ENCODE measurements at regions not wholly inside any gene's neighbourhood (a gene's known extent, or its start where the extent isn't known, plus 50 kb on each side); places are given as distances from the start of the nearest gene placed in this dataset.

GRCh38 chr5:106174903-106175302, 1495.8 kb downstream of the EFNA5 start:
- no peak overlapping the region for H3K4me3 ChIP-seq
- DNase-seq, result no peak
- no peaks in the 10 kb centered on the region for H3K36me3 ChIP-seq
- peaks cover 7% of the 10 kb centered on the region for H3K9me3 ChIP-seq (replicated peaks)
- no peaks in the 10 kb centered on the region for H3K27me3 ChIP-seq
- H3K27ac ChIP-seq, result no peak overlapping the region
- no peaks in the 10 kb centered on the region for H3K4me1 ChIP-seq

DNA sequence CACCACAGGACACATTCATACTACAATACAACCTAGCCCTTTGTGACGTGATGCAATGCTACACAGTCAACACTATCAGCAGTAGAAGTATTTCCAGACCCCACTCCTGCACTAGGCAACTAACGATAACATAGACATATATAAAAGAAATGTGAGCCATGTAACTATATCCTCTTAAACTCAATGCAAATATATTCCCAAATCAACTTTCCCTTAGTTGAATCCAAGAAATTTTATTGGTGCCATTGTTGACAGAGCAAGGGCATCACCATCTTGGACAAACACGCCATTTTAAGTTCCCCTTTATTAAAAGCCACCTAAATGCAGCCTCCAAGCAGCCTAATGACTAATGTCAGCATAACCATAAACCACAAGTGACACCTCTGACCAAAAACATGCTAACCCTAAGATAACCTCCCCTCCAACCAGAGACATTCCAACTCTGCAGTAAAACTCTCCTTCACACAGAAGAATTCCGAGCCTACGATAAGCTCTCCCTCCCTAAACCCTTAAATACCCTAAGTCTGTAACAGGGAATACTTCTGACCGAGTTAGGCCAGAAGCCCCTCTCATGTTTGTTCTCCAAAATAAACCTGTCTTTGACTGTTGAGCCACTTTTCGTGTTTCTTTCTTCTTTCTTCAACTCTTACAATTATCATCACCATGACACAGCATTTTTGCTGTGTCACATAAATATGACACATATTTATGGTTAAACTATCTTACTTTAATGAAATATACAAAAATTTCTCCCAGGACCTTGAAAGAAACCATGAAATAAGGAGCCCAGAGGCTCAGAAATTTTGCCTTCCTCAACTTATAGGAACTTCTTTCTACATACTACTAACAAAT, 1497.8 kb downstream of the EFNA5 start:
- Histone ChIP-seq H3K36me3 (no peaks in the 10 kb centered on the region), H3K9me3 (replicated peaks) (peaks cover 6% of the 10 kb centered on the region), H3K27ac (no peak overlapping the region), H3K27me3 (no peaks in the 10 kb centered on the region), H3K4me3 (no peak overlapping the region), H3K4me1 (no peaks in the 10 kb centered on the region)
- no peak for DNase-seq

- no peaks in the 10 kb centered on the region for H3K36me3 ChIP-seq
- DNase-seq, result no peak
- no peaks in the 10 kb centered on the region for H3K27me3 ChIP-seq
These were observed 1499.0 kb downstream of the EFNA5 start for GRCh38 chr5:106171708-106172107.

GRCh38 chr5:106171132-106171531, 1499.6 kb downstream of the EFNA5 start:
- Histone ChIP-seq H3K4me3 (no peak overlapping the region), H3K9me3 (replicated peaks) (peaks cover 6% of the 10 kb centered on the region), H3K36me3 (no peaks in the 10 kb centered on the region), H3K27me3 (no peaks in the 10 kb centered on the region), H3K27ac (no peak overlapping the region), H3K4me1 (no peaks in the 10 kb centered on the region)
- DNase-seq, result no peak

More at GRCh38 chr5:106171708-106172107, 1499.0 kb downstream of the EFNA5 start:
- Histone ChIP-seq H3K27ac (no peak overlapping the region), H3K4me1 (no peaks in the 10 kb centered on the region), H3K4me3 (no peak overlapping the region), H3K9me3 (replicated peaks) (peaks cover 6% of the 10 kb centered on the region)

DNA sequence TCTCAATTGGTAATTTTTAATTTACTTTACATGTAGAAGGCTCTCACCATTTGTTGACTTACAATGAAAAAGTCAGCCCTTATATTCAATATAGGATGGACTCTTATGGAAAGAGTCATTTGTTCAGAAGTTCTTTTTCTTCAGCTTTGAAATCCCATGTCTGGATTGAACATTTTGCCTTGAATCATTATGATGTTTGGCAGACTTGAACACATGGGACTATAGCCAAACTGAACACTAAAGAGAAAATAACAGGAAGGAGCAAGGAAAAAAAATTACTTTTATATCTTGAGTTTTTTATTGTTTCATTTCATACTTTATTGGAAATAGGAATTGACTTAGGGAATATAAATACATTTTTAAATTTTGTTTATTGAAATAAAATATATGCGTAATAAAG, 1503.0 kb downstream of the EFNA5 start:
- DNase-seq, result no peak
- H3K4me3 ChIP-seq, result no peak overlapping the region
- H3K9me3 ChIP-seq (replicated peaks), result no peaks in the 10 kb centered on the region; the same call in 1 of the 2 replicates
- no peak overlapping the region for H3K27ac ChIP-seq
- H3K27me3 ChIP-seq, result no peaks in the 10 kb centered on the region
- no peaks in the 10 kb centered on the region for H3K4me1 ChIP-seq
- H3K36me3 ChIP-seq, result no peaks in the 10 kb centered on the region

DNA sequence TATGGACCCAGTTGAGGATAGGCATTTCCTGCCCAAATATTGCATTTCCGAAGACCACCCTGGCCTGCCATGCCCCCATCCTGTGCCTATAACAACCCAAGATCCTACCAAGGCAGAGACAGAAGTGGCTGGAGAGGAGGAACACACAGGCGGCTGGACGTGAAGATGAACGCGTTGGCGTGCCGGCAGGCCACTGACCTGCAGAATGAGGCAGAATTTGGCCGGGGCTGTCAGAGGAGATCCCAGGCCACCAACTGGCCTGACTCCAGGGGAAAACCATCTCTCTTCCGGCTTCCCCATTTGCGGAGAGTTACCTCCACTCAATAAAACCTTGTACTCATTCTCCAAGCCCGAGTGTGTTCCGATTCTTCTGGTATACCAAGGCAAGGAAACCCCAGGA, 1507.5 kb downstream of the EFNA5 start:
- no peaks in the 10 kb centered on the region for H3K27me3 ChIP-seq
- H3K4me1 ChIP-seq, result no peaks in the 10 kb centered on the region
- H3K4me3 ChIP-seq, result no peak overlapping the region
- DNase-seq, result no peak
- H3K27ac ChIP-seq, result no peak overlapping the region
- no peaks in the 10 kb centered on the region for H3K9me3 ChIP-seq (replicated peaks)
- no peaks in the 10 kb centered on the region for H3K36me3 ChIP-seq

DNA sequence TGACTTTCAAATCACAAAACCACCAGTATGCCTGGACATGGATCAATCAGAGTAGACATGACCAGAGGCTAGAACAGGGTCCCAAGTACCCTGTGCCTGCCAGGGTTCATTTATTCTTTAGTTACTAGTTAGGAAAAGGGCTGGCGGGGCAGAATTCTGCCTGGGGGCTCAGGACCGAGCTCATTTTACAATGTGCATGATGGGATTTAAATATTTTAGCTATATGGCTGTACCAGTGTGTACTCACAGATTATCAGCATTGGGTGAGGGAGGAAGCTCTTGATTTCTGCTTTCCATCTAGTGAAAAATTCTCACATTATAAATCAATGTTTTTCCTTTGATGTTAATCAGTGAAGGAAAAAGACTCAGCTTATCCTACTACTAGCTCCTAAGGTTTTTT, 1511.1 kb downstream of the EFNA5 start:
- peak in 1 of 2 experiments; percentile 37 for DNase-seq
- no peaks in the 10 kb centered on the region for H3K4me1 ChIP-seq

DNA sequence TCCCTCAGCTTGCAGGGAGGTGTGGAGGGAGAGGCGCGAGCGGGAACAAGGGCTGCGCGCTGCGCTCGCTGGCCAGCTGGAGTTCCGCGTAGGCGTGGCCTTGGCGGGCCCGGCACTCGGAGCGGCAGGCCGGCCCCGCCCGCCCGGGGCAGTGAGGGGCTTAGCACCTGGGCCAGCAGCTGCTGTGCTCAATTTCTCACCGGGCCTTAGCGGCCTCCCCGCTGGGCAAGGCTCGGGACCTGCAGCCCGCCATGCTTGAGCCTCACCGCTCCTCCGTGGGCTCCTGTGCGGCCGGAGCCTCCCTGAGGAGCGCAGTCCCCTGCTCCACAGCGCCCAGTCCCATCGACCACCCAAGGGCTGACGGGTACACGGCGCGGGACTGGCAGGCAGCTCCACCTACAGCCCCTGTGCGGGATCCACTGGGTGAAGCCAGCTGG, 1516.4 kb downstream of the EFNA5 start:
- Histone ChIP-seq H3K36me3 (no peaks in the 10 kb centered on the region), H3K4me3 (no peak overlapping the region), H3K27me3 (no peaks in the 10 kb centered on the region), H3K27ac (no peak overlapping the region), H3K9me3 (replicated peaks) (no peaks in the 10 kb centered on the region), H3K4me1 (no peaks in the 10 kb centered on the region)
- no peak for DNase-seq

More for the DNA sequence above, 1511.1 kb downstream of the EFNA5 start:
- no peak overlapping the region for H3K27ac ChIP-seq
- H3K9me3 ChIP-seq (replicated peaks), result no peaks in the 10 kb centered on the region
- no peak overlapping the region for H3K4me3 ChIP-seq
- H3K36me3 ChIP-seq, result no peaks in the 10 kb centered on the region
- no peaks in the 10 kb centered on the region for H3K27me3 ChIP-seq

DNA sequence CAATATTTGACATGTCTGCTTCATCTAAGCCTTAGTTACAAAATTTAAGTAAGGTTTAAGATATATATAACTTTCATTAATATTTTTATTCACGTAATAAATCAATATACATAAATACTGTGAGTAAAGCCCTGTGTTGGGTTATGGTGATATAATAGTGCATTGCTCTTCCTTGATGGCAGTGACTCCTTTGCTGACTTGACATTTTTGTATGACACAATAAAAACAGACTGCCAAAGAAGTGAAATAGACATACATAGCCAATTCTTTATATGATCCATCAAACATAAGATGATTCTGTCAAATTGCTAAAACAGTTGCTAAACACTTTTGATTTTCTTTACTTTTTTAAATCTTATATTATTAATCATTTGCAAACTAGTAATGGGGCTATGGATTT, 1518.2 kb downstream of the EFNA5 start:
- DNase-seq, result no peak
- Histone ChIP-seq H3K4me3 (no peak overlapping the region), H3K36me3 (no peaks in the 10 kb centered on the region), H3K27me3 (no peaks in the 10 kb centered on the region), H3K27ac (no peak overlapping the region), H3K9me3 (replicated peaks) (no peaks in the 10 kb centered on the region), H3K4me1 (no peaks in the 10 kb centered on the region)

- no peaks in the 10 kb centered on the region for H3K4me1 ChIP-seq
These were observed 1528.6 kb downstream of the EFNA5 start for GRCh38 chr5:106142116-106142515.

DNA sequence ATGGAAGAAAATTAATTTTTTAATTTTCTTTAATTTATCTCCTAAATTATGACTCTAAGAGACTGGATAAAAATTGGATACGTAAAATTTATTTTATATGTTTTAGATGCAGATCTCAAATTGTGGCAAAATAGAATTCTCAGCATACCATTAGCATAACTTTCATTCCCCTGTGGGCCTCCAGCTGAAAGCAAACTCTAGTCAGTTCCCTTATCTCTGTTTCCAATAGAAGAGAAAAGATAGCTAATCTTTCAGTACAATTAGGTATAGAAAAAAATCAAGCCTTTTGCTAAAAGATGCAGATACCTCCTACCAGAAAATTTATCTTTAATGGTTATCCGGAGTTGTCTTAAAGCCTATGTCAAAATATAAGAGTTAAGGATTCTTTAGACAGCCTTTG, 1530.6 kb downstream of the EFNA5 start:
- Histone ChIP-seq H3K27ac (no peak overlapping the region), H3K4me1 (no peaks in the 10 kb centered on the region), H3K27me3 (no peaks in the 10 kb centered on the region), H3K36me3 (no peaks in the 10 kb centered on the region), H3K9me3 (replicated peaks) (no peaks in the 10 kb centered on the region), H3K4me3 (no peak overlapping the region)
- DNase-seq, result no peak

More at GRCh38 chr5:106142116-106142515, 1528.6 kb downstream of the EFNA5 start:
- Histone ChIP-seq H3K4me3 (no peak overlapping the region), H3K36me3 (no peaks in the 10 kb centered on the region), H3K9me3 (replicated peaks) (no peaks in the 10 kb centered on the region), H3K27me3 (no peaks in the 10 kb centered on the region), H3K27ac (no peak overlapping the region)
- no peak for DNase-seq

GRCh38 chr5:106136061-106136460, 1534.7 kb downstream of the EFNA5 start:
- Histone ChIP-seq H3K27me3 (no peaks in the 10 kb centered on the region), H3K4me3 (no peak overlapping the region), H3K4me1 (no peaks in the 10 kb centered on the region), H3K9me3 (replicated peaks) (no peaks in the 10 kb centered on the region), H3K36me3 (no peaks in the 10 kb centered on the region), H3K27ac (no peak overlapping the region)
- no peak for DNase-seq

DNA sequence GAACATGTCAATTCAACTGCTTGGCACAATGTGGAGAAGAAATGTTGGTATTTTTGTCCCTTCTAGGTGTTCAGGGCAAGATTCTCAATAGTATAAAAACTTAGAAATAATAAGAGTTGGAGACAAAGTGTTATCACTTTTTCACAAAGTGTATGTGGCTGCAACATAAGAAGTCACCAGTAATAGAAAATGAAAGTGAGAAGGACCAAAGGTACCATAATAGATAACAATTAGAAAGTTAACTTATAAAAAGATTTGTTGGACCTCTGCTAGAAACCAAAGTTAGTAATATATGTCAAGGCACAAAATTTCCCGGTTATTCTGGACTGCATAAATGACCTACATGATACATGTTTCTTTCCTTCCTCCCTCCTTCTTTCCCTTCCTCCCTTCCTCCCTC, 1535.3 kb downstream of the EFNA5 start:
- no peak for DNase-seq
- Histone ChIP-seq H3K9me3 (replicated peaks) (no peaks in the 10 kb centered on the region), H3K27me3 (no peaks in the 10 kb centered on the region), H3K4me1 (no peaks in the 10 kb centered on the region), H3K36me3 (no peaks in the 10 kb centered on the region), H3K4me3 (no peak overlapping the region), H3K27ac (no peak overlapping the region)

DNA sequence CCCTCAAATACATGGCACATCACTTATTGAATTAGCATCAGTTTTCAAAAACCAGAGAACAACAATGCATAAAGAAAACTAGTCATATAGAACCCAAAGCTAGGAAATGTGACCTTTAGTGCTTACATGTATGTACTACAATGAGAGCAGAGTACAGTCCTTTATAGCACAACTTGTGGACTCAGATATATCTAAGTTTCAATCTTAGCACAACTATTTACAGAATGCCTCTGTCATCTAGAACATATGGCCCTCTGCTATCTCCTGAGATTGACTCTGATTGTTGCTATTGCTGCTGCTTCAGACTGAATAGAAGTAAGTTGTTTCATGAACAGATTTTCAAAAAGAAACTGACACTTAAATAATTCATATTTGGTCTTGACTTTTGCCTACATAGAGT, 1536.2 kb downstream of the EFNA5 start:
- H3K36me3 ChIP-seq, result no peaks in the 10 kb centered on the region

DNA sequence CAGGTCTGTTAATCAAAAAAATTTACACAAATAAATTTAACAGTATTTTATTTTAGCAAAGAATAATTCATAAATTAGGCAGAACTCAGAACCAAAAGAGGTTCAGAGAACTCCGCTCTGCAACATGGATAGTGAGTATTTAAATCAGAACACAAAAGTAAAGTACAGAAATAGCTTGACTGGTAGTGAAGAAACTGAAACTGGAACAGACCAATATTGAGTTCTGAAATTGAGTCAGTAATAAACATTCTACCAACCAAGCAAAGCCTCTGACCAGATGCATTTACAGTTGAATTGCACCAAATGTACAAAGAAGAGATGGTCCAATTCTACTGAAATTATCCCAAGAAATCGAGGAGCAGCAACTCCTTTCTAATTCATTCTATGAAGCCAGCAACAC, 1542.8 kb downstream of the EFNA5 start:
- H3K36me3 ChIP-seq, result no peaks in the 10 kb centered on the region; the same call in 1 of the 2 replicates
- H3K9me3 ChIP-seq (replicated peaks), result no peaks in the 10 kb centered on the region
- no peaks in the 10 kb centered on the region for H3K27me3 ChIP-seq
- H3K4me1 ChIP-seq, result no peaks in the 10 kb centered on the region
- DNase-seq, result no peak
- no peak overlapping the region for H3K4me3 ChIP-seq
- no peak overlapping the region for H3K27ac ChIP-seq

More for the DNA sequence above, 1536.2 kb downstream of the EFNA5 start:
- DNase-seq, result no peak
- Histone ChIP-seq H3K4me3 (no peak overlapping the region), H3K27ac (no peak overlapping the region), H3K27me3 (no peaks in the 10 kb centered on the region), H3K9me3 (replicated peaks) (no peaks in the 10 kb centered on the region), H3K4me1 (no peaks in the 10 kb centered on the region)

DNA sequence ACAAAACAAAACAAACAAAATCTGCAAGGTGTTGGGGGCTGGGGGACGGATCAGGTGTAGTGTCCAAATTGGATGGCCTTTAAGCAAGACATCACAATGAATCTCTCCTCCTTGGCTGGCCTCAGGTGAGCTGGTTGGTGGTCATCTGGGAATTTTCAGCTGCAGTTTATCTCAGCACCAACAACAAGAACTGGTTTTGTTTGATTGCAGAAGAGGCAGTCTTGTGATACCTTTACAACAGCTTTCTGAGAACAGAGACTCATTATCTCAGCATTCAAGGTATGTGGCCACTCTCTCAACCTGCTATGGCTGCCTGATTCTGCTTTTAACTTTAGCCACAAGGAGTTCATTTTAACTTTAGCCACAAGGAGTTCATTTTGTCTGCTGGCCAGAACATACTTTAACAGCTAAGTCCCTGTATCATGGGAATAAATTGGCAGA, 1543.4 kb downstream of the EFNA5 start:
- no peaks in the 10 kb centered on the region for H3K27me3 ChIP-seq
- DNase-seq, result no peak
- no peaks in the 10 kb centered on the region for H3K4me1 ChIP-seq
- no peaks in the 10 kb centered on the region; the same call in 1 of the 2 replicates for H3K36me3 ChIP-seq
- no peak overlapping the region for H3K4me3 ChIP-seq
- no peak overlapping the region for H3K27ac ChIP-seq
- H3K9me3 ChIP-seq (replicated peaks), result no peaks in the 10 kb centered on the region

Measured in SJCRH30 (cell line).